Activated CD4-positive, alpha-beta T cell treated with anti-CD3 and anti-CD28 coated beads for 36 hours (primary cell): ENCODE measurements at regions not wholly inside any gene's neighbourhood (a gene's known extent, or its start where the extent isn't known, plus 50 kb on each side); places are given as distances from the start of the nearest gene placed in this dataset.
"Not testable (repeated sequence)": the region's sequence is repeated elsewhere in the genome, so short reads cannot be mapped to it uniquely, and the experiment has no call there.

Experiments
- ATAC-seq: fragments of 200-7000 bp; cut with Tn5 transposase; one replicate; pipeline ENCODE4 v1.10.0; 2021; ENCODE audit warnings: mild to moderate bottlenecking, moderate library complexity
- CTCF ChIA-PET: fragments of 350-600 bp; sonication (Branson Sonifier 250); formaldehyde crosslinking; loops from one replicate; lab custom pipeline; 2021; ENCODE audit warnings: antibody characterized with exemption; lab: Charles Lee
- POLR2A ChIA-PET: fragments of 350-600 bp; sonication (Branson Sonifier 250); formaldehyde crosslinking; loops from one replicate; lab custom pipeline; 2021; ENCODE audit warnings: antibody characterized with exemption, inconsistent platforms; lab: Charles Lee
- DNase-seq: peaks from one replicate; pipeline ENCODE4 v3.0.0-alpha.2; 2020
- H3K27ac Mint-ChIP-seq: one replicate; pipeline ENCODE4 v1.8.0; 2021; ENCODE audit warnings: mixed read lengths
- H3K27me3 Mint-ChIP-seq: one replicate; pipeline ENCODE4 v1.8.0; 2021; ENCODE audit warnings: mixed read lengths
- H3K36me3 Mint-ChIP-seq: one replicate; pipeline ENCODE4 v1.8.0; 2021; ENCODE audit warnings: low read depth, mixed read lengths
- H3K4me1 Mint-ChIP-seq: one replicate; pipeline ENCODE4 v1.8.0; 2021; ENCODE audit warnings: mixed read lengths
- H3K4me3 Mint-ChIP-seq: one replicate; pipeline ENCODE4 v1.8.0; 2021; ENCODE audit warnings: mild to moderate bottlenecking, moderate library complexity, mixed read lengths
- H3K9me3 Mint-ChIP-seq: one replicate; pipeline ENCODE4 v1.8.0; 2021; ENCODE audit warnings: low read depth, mixed read lengths
- intact Hi-C, 2 experiments: fragments of 100-400 bp; cut with DNase I in 1 of 2; cut with micrococcal nuclease in 1 of 2; formaldehyde crosslinking; loops; one replicate each; pipeline versions ENCODE4 v1.14.2 to v1.15.1; 2022 to 2024; cut with DNase I, micrococcal nuclease

DNA sequence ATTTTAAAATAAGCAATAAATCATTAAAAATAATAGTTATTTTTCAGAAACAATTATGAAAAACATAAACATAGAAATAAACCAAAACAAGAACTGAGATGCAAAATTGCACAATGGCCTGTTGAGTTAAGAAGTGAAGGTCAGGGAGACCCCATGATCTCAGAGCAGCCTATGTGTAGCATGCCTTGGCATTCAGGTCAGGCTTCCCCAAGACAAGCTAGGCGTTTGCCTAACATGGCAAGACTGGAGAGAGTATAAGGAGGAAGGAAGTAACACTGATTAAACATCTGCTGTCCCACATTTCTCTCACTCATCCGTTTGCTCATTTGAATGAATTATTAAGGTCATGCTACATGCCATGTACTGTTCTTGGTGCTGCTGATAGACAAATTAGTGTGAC is 291.8 kb downstream of the TSHZ3 start:
- Mint-ChIP-seq H3K9me3 (peaks cover 5% of the 10 kb centered on the region), H3K36me3 (no peaks in the 10 kb centered on the region), H3K4me3 (no peak overlapping the region), H3K4me1 (no peaks in the 10 kb centered on the region), H3K27ac (no peak overlapping the region), H3K27me3 (peaks cover 17% of the 10 kb centered on the region)
- no peak for ATAC-seq
- intact Hi-C loops = no loop called here
- POLR2A ChIA-PET = no interaction called here
- no peak for DNase-seq
- CTCF ChIA-PET = interaction anchor here (0.9 kb wide), 1 partner anchor 413 kb away, joined by 3 read pairs; no protein-coding TSS in a partner anchor

DNA sequence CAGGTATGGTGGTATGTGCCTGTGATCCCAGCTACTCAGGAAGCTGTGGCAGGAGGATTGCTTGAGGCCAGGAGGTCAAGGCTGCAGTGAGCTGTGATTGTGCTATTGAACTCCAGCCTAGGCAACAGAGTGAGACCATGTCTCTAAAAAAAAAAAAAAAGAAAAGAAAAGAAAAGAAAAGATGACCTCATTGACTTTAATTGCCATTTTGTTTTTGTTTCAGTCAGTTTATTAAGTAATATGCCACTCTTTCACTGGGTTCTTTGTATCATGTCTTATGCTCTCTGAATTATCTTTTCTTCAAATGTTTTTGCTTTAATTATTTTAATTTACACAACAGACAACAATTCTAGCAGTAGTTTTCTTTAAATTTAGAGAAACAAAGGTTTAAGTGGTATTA is 293.8 kb downstream of the TSHZ3 start:
- Mint-ChIP-seq H3K4me1 (no peaks in the 10 kb centered on the region), H3K27me3 (peaks cover 23% of the 10 kb centered on the region), H3K27ac (no peak overlapping the region), H3K9me3 (peaks cover 3% of the 10 kb centered on the region), H3K36me3 (no peaks in the 10 kb centered on the region), H3K4me3 (no peak overlapping the region)
- intact Hi-C loops = no loop called here
- DNase-seq (no peak), ATAC-seq (no peak)
- CTCF ChIA-PET = interaction anchor here (1.5 to 2.6 kb wide), 3 partner anchors 300 to 1169 kb away, joined by 5 to 14 read pairs (median 7); no protein-coding TSS in a partner anchor
- POLR2A ChIA-PET = no interaction called here

DNA sequence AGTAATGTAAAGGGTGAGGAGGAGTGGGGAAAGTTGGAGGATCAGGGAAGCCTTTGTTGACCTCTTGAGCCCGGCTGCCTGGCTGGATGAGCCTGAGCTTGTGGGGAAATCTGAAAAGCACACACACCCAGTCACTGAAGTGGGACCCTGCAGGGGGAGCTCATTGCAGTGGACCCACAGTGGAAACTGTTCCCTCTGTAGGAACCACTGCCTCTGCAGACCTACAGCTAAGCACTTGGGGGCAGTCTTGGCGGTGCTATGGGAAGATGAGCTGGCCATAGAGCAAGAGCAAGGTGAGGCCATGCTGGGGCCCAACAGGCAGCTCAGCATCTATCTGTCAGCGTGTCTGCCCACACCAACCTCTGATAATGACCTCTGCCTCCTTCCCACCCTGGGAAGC is 294.8 kb downstream of the TSHZ3 start:
- intact Hi-C loops = loop anchor here (1.0 kb wide), 2 partner anchors 303 to 1170 kb away; no protein-coding TSS in a partner anchor
- CTCF ChIA-PET = interaction anchor here (0.9 to 2.6 kb wide), 4 partner anchors 10 to 1170 kb away, joined by 3 to 14 read pairs (median 6); no protein-coding TSS in a partner anchor
- POLR2A ChIA-PET = no interaction called here
- Mint-ChIP-seq H3K4me3 (no peak overlapping the region), H3K27me3 (peaks cover 18% of the 10 kb centered on the region), H3K9me3 (no peaks in the 10 kb centered on the region), H3K27ac (no peak overlapping the region), H3K4me1 (no peaks in the 10 kb centered on the region), H3K36me3 (no peaks in the 10 kb centered on the region)
- peak; percentile 62 for DNase-seq
- peak; percentile 69 for ATAC-seq

DNA sequence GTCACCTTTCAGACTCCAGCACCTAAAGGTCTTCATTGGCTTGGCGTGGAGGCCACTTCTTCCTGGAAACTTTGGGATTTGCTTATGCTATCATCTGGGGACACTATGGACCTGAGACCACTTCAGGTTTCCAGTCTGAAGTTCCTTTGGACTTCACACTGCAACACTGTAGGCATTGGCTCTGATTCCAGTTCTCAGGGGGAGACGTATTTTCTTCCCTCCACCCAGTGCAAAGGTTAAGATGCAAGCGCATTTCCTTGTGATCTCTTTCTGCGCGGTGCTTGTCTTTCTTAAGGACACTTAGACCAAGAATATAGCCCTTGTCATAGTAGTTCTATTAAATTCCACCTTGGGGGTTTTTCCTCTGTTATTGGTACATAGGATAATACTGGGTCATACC is 299.8 kb downstream of the TSHZ3 start:
- H3K27ac Mint-ChIP-seq = no peak overlapping the region
- H3K9me3 Mint-ChIP-seq = no peaks in the 10 kb centered on the region
- H3K4me3 Mint-ChIP-seq = no peak overlapping the region
- intact Hi-C loops = no loop called here
- peaks cover 12% of the 10 kb centered on the region for H3K27me3 Mint-ChIP-seq
- ChIA-PET CTCF (no interaction called here), POLR2A (no interaction called here)
- DNase-seq (no peak), ATAC-seq (no peak)
- H3K36me3 Mint-ChIP-seq = no peaks in the 10 kb centered on the region
- H3K4me1 Mint-ChIP-seq = no peaks in the 10 kb centered on the region

DNA sequence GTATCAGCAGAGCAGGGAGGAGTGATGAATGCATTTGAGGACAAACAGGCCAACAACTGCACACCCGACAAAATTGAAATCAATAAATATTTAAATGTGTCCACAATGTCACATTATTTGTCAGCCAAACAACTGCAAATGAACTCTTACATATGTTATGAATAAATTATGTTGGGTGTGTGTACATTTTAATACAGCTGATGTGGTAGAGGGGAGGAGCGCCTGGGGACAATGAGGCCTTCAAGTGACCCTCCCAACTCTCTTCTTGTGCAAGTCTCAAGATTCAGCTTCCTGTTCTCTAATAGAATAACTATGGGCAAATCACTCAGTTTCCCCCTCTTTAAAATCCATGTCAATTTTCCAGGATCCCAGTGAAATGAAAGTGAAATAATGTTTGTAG is 303.2 kb downstream of the TSHZ3 start:
- ChIA-PET CTCF (interaction anchor here (0.9 kb wide), 1 partner anchor 245 kb away, joined by 3 read pairs; no protein-coding TSS in a partner anchor), POLR2A (no interaction called here)
- Mint-ChIP-seq H3K36me3 (no peaks in the 10 kb centered on the region), H3K4me3 (no peak overlapping the region), H3K27ac (no peak overlapping the region), H3K27me3 (peaks cover 5% of the 10 kb centered on the region), H3K9me3 (no peaks in the 10 kb centered on the region), H3K4me1 (no peaks in the 10 kb centered on the region)
- no peak for ATAC-seq
- intact Hi-C loops = no loop called here
- DNase-seq = no peak

DNA sequence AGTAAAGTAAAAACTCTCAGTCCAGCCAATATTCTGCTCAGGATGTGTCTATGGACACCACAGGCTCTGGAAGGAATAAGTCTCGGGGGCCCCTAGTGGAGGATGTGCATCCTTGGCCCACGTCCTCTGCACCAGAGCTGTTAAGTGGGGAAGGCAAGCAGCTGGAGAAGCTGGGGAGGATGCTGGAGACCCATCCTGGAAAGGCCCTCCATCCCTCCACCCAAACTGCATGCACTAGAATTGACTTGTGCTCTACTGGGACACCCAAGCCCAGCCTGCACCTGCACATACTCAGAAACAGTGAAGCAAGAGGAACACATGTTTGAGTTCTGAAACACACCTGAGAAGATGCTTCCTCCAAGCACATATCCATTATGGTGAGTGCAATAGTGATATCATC is 307.8 kb downstream of the TSHZ3 start:
- H3K4me3 Mint-ChIP-seq = no peak overlapping the region
- POLR2A ChIA-PET = no interaction called here

DNA sequence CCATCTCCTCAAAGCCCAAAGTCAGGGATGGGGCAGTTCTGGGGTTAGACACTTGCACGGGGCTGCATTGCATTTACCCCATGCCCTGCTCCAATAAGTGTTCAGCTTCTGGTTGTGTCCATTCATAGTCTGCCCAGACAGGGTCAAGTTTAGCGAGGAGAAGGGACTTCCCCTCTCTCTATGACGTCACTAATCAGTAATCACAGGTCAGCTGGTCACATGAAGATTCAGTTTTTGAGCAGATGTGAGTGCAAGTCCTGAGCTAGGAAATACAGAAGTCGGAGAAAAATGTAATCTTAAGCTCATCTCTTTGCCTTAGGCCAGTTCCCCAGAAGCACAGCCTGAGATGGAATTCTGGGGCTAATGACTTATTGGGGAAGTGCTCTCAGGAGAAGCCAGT is 310.1 kb downstream of the TSHZ3 start:
- intact Hi-C loops = no loop called here
- H3K4me3 Mint-ChIP-seq = no peak overlapping the region
- H3K9me3 Mint-ChIP-seq = no peaks in the 10 kb centered on the region
- POLR2A ChIA-PET = no interaction called here
- no peak for ATAC-seq
- CTCF ChIA-PET = no interaction called here
- no peak for DNase-seq
- no peak overlapping the region for H3K27ac Mint-ChIP-seq
- peaks cover 14% of the 10 kb centered on the region for H3K27me3 Mint-ChIP-seq
- H3K36me3 Mint-ChIP-seq = no peaks in the 10 kb centered on the region
- H3K4me1 Mint-ChIP-seq = no peaks in the 10 kb centered on the region

More for the DNA sequence above, 307.8 kb downstream of the TSHZ3 start:
- no peak overlapping the region for H3K27ac Mint-ChIP-seq
- CTCF ChIA-PET = no interaction called here
- DNase-seq (no peak), ATAC-seq (no peak)
- intact Hi-C loops = no loop called here
- no peaks in the 10 kb centered on the region for H3K36me3 Mint-ChIP-seq
- H3K4me1 Mint-ChIP-seq = no peaks in the 10 kb centered on the region
- no peaks in the 10 kb centered on the region for H3K9me3 Mint-ChIP-seq
- H3K27me3 Mint-ChIP-seq = peaks cover 14% of the 10 kb centered on the region

DNA sequence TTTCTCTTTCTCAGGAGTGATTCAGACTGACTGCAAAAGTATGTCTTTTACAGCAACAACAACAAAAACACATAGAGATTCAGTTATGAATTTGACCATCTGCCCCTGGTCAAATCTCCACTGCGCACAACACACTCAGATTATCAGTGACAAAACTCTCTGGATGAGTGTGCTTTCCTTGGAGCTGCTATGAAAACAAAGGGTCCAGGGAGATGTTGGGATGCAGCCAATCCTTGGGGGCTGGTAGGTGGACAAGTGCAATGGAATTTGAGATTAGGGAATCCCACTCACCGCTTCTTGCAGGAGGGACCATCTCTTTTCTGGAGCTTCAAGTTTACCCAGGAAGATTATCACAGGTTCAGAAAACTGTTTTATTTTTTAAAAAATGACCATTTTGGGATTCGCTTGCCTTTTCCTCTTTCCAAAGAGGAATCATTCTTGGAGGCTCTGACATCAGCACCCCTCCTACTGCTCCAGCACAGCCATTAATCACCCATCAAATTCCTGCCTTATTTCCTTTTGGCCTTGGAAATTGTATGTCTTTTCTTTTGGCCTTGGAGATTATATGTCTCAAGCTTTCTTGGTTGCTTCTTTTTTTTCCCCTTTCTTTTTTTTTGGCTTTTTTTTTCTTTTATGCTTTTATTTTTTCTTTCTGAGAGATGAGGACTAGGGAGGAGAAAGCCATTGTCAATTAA is 311.8 kb downstream of the TSHZ3 start:
- DNase-seq (no peak), ATAC-seq (no peak)
- ChIA-PET POLR2A (interaction anchor here (0.7 kb wide), 1 partner anchor 132 kb away, joined by 3 read pairs; no protein-coding TSS in a partner anchor), CTCF (interaction anchor here (1.0 kb wide), 1 partner anchor 354 kb away, joined by 3 read pairs; no protein-coding TSS in a partner anchor)
- Mint-ChIP-seq H3K27me3 (peaks cover 13% of the 10 kb centered on the region), H3K36me3 (no peaks in the 10 kb centered on the region), H3K4me3 (no peak overlapping the region), H3K9me3 (no peaks in the 10 kb centered on the region), H3K27ac (no peak overlapping the region), H3K4me1 (no peaks in the 10 kb centered on the region)
- intact Hi-C loops = no loop called here

DNA sequence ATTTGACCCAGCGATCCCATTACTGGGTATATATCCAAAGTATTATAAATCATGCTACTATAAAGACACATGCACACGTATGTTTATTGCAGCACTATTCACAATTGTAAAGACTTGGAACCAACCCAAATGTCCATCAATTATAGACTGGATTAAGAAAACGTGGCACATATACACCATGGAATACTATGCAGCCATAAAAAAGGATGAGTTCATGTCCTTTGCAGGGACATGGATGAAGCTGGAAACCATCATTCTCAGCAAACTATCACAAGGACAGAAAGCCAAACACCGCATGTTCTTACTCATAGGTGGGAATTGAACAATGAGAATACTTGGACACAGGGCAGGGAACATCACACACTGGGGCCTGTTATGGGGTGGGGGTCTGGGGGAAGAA is 317.8 kb downstream of the TSHZ3 start:
- H3K36me3 Mint-ChIP-seq, intact Hi-C loops: not testable (repeated sequence)

DNA sequence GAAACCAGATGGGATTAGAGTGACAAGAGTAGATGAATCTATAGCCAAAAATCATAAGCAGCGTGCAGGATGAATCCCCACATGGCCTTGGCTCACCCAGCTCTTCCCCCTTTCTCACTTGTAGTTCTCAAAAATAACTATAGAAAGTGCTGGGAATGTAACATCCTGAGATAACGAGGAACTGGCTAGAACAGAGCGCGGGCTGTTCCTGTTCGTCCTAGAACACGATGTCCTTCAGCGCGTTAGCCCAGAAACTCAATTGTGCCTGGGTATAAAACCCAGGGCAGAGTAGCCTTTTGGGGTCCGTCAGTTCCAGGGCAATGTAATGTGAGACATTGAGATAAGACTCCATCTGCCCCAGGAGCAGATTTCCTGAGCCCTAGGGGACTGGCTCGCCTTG is 326.2 kb downstream of the TSHZ3 start:
- Mint-ChIP-seq H3K27me3 (peaks cover 11% of the 10 kb centered on the region), H3K27ac (no peak overlapping the region), H3K4me3 (no peak overlapping the region), H3K4me1 (no peaks in the 10 kb centered on the region), H3K9me3 (peaks cover 1% of the 10 kb centered on the region), H3K36me3 (no peaks in the 10 kb centered on the region)
- no peak for ATAC-seq
- intact Hi-C loops = no loop called here
- ChIA-PET POLR2A (no interaction called here), CTCF (no interaction called here)
- no peak for DNase-seq

More for the DNA sequence above, 317.8 kb downstream of the TSHZ3 start:
- H3K9me3 Mint-ChIP-seq, CTCF ChIA-PET, H3K4me3 Mint-ChIP-seq, H3K27ac Mint-ChIP-seq, H3K4me1 Mint-ChIP-seq, H3K27me3 Mint-ChIP-seq, ATAC-seq, DNase-seq, POLR2A ChIA-PET: not testable (repeated sequence)

DNA sequence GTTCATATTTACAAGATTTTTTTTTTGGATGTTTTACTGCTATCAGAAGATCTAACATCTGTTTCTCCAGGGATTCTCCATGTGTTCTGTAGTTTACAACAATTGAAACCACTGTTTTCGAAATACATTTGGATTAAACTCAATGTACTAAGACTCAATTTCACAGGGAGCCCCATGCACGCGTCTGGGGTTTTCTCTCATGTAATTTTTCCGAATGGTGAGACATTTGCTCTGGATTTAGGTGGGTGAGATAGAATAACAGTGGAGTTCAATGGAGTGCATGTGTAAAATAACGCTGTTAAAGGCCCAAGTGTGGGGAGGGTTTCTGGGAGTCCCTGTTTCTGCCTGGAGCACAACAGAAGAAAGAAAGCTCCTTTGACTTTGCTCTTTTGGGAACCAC is 330.3 kb downstream of the TSHZ3 start:
- H3K4me1 Mint-ChIP-seq = no peaks in the 10 kb centered on the region
- H3K36me3 Mint-ChIP-seq = no peaks in the 10 kb centered on the region
- DNase-seq = no peak
- no peak for ATAC-seq
- CTCF ChIA-PET = interaction anchor here (0.6 kb wide), 1 partner anchor 331 kb away, joined by 3 read pairs; no protein-coding TSS in a partner anchor
- H3K4me3 Mint-ChIP-seq = no peak overlapping the region
- H3K27me3 Mint-ChIP-seq = peaks cover 10% of the 10 kb centered on the region
- POLR2A ChIA-PET = no interaction called here
- H3K9me3 Mint-ChIP-seq = no peaks in the 10 kb centered on the region
- intact Hi-C loops = no loop called here
- no peak overlapping the region for H3K27ac Mint-ChIP-seq

DNA sequence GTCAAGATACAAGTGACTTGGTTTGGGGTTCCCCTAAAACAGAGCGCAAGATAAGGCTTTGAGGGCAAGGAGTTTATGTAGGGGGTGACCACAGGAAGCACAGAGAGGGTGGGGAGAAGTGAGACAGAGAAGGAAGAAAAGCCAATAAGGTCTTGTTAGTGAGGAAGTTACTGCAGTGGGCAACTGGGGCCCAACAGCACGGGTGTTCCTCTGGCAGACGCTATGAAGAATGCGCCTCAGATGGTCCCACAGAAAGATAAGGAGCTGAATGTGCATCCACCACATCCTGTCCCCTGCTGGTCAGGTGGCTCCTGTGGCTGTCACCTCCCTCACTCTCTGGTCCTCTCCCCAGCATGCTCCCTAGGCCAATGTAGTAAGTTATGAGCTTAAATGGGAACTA is 333.5 kb downstream of the TSHZ3 start:
- Mint-ChIP-seq H3K36me3 (no peaks in the 10 kb centered on the region), H3K27ac (no peak overlapping the region), H3K4me3 (no peak overlapping the region), H3K4me1 (no peaks in the 10 kb centered on the region), H3K27me3 (peaks cover 9% of the 10 kb centered on the region), H3K9me3 (no peaks in the 10 kb centered on the region)
- intact Hi-C loops = no loop called here
- no peak for ATAC-seq
- DNase-seq = no peak
- CTCF ChIA-PET = no interaction called here
- POLR2A ChIA-PET = no interaction called here
